SK-N-SH (cell line): ENCODE measurements at regions not wholly inside any gene's neighbourhood (a gene's known extent, or its start where the extent isn't known, plus 50 kb on each side); places are given as distances from the start of the nearest gene placed in this dataset.

ENCODE experiments used
- CTCF ChIA-PET: fragments of 300-600, 350-600 bp; formaldehyde crosslinking; extraction: SDS; loops from one replicate; lab custom pipeline; 2021; lab: Yijun Ruan, JAX
- POLR2A ChIA-PET: fragments of 350-600 bp; sonication (Branson Sonifier 250); formaldehyde crosslinking; extraction: SDS; loops from one replicate; lab custom pipeline; 2020; ENCODE audit warnings: antibody characterized with exemption, inconsistent platforms; lab: Yijun Ruan, JAX
- DNase-seq: peaks from one replicate; pipeline ENCODE4 v3.0.0; 2012
- H2AFZ ChIP-seq: fragments of 200-600 bp; sonication (generic); 2 replicates; pipeline ENCODE4 v1.8.1; 2016; ENCODE audit warnings: antibody characterized with exemption, mild to moderate bottlenecking, low read depth
- H3F3A ChIP-seq: fragments of 200-600 bp; sonication (generic); replicated peaks from 2 replicates; pipeline ENCODE3; 2016; ENCODE audit warnings: antibody characterized with exemption, mild to moderate bottlenecking; ENCODE audit not compliant: insufficient read depth
- H3K27ac ChIP-seq, 2 experiments: fragments of 200-500 bp in 1 of 2; fragments of 200-600 bp in 1 of 2; sonication (Bioruptor generic) in 1 of 2; sonication (generic), shearing (Covaris generic) in 1 of 2; 2 replicates each; pipeline versions ENCODE4 v1.5.1 to v1.6.1; 2014 to 2016; ENCODE audit warnings: low read depth in 2 of 2, inconsistent platforms in 1 of 2, low read length in 1 of 2, mild to moderate bottlenecking in 1 of 2, mixed read lengths in 1 of 2
- H3K27me3 ChIP-seq: fragments of 200-600 bp; sonication (generic), shearing (Covaris generic); 2 replicates; pipeline ENCODE4 v1.6.1; 2016; ENCODE audit warnings: mixed run types; ENCODE audit not compliant: insufficient read depth
- H3K36me3 ChIP-seq, 2 experiments: fragments of 200-500 bp in 1 of 2; fragments of 200-600 bp in 1 of 2; sonication (Bioruptor generic) in 1 of 2; sonication (generic) in 1 of 2; replicated peaks in 1 of 2; 2 replicates each; pipeline versions ENCODE3 to v1.5.1; 2014 to 2016; ENCODE audit warnings: low read length in 1 of 2, mild to moderate bottlenecking in 1 of 2; ENCODE audit not compliant: insufficient read depth in 2 of 2, control insufficient read depth in 1 of 2
- H3K4me1 ChIP-seq, 2 experiments: fragments of 200-500 bp in 1 of 2; fragments of 200-600 bp in 1 of 2; sonication (Bioruptor generic) in 1 of 2; sonication (generic), shearing (Covaris generic) in 1 of 2; 2 replicates each; pipeline versions ENCODE4 v1.5.1 to v1.6.1; 2014 to 2016; ENCODE audit warnings: low read depth in 1 of 2, low read length in 1 of 2, mixed run types in 1 of 2; ENCODE audit not compliant: insufficient read depth in 2 of 2, control insufficient read depth in 1 of 2
- H3K4me2 ChIP-seq: fragments of 200-600 bp; sonication (generic), shearing (Covaris generic); 2 replicates; pipeline ENCODE4 v1.6.1; 2017; ENCODE audit warnings: mixed run types
- H3K4me3 ChIP-seq, 2 experiments: fragments of 200-500 bp in 1 of 2; fragments of 200-600 bp in 1 of 2; sonication (Bioruptor generic) in 1 of 2; sonication (generic), shearing (Covaris generic) in 1 of 2; 2 replicates each; pipeline versions ENCODE4 v1.5.1 to v1.8.1; 2014 to 2016; ENCODE audit warnings: low read depth in 2 of 2, inconsistent platforms in 1 of 2, low read length in 1 of 2, mild to moderate bottlenecking in 1 of 2, mixed read lengths in 1 of 2, moderate library complexity in 1 of 2
- H3K79me2 ChIP-seq: fragments of 200-600 bp; sonication (generic); 2 replicates; pipeline ENCODE4 v1.8.1; 2017; ENCODE audit warnings: mild to moderate bottlenecking; ENCODE audit not compliant: insufficient read depth
- H3K9ac ChIP-seq: fragments of 200-600 bp; sonication (generic); 2 replicates; pipeline ENCODE4 v1.6.1; 2017; ENCODE audit warnings: mixed run types
- H3K9me2 ChIP-seq: fragments of 200-600 bp; sonication (generic); 2 replicates; pipeline ENCODE4 v1.6.1; 2017; ENCODE audit warnings: mixed run types
- H3K9me3 ChIP-seq: fragments of 200-600 bp; sonication (generic); 2 replicates; pipeline ENCODE4 v1.6.1; 2017; ENCODE audit warnings: mixed run types, mild to moderate bottlenecking, moderate library complexity
- H4K20me1 ChIP-seq: fragments of 200-600 bp; sonication (generic); 2 replicates; pipeline ENCODE4 v1.6.1; 2017; ENCODE audit warnings: mild to moderate bottlenecking, mixed run types; ENCODE audit not compliant: insufficient read depth
- ELF1 ChIP-seq: IDR thresholded peaks from 2 replicates; pipeline ENCODE4 v1.4.0; 2012
- EP300 ChIP-seq, 2 experiments: IDR thresholded peaks; 2 replicates each; pipeline versions ENCODE4 v1.4.0 to v1.6.1; 2012; ENCODE audit warnings: borderline replicate concordance in 1 of 2, low read depth in 1 of 2, low read length in 1 of 2
- EZH2phosphoT487 ChIP-seq: fragments of 200-600 bp; sonication (generic); IDR thresholded peaks from 2 replicates; pipeline ENCODE4 v1.6.1; 2017; ENCODE audit warnings: low read depth, mixed run types, mild to moderate bottlenecking, antibody characterized with exemption, moderate library complexity, borderline replicate concordance
- GABPA ChIP-seq: IDR thresholded peaks from 2 replicates; pipeline ENCODE4 v1.4.0; 2012; ENCODE audit warnings: low read depth, mild to moderate bottlenecking
- GATA2 ChIP-seq: sonication (generic); formaldehyde crosslinking; IDR thresholded peaks from 2 replicates; pipeline ENCODE4 v1.5.0; 2020; ENCODE audit warnings: mild to moderate bottlenecking, missing genetic modification reagents
- NRF1 ChIP-seq: IDR thresholded peaks from 2 replicates; pipeline ENCODE4 v1.6.1; 2012; ENCODE audit warnings: low read depth, mild to moderate bottlenecking, low read length
- RCOR1 ChIP-seq: fragments of 150-350 bp; IDR thresholded peaks from 2 replicates; pipeline ENCODE4 v1.6.1; 2017; ENCODE audit warnings: antibody characterized with exemption, low read length
- RFX5 ChIP-seq: IDR thresholded peaks from 2 replicates; pipeline ENCODE4 v1.6.1; 2012; ENCODE audit warnings: mild to moderate bottlenecking, improper control_type of control experiment, low read length
- TAF1 ChIP-seq: IDR thresholded peaks from 2 replicates; pipeline ENCODE4 v1.6.1; 2012; ENCODE audit warnings: low read depth, mild to moderate bottlenecking, low read length, moderate library complexity, borderline replicate concordance
- TCF12 ChIP-seq: IDR thresholded peaks from 2 replicates; pipeline ENCODE4 v1.4.0; 2012
- YY1 ChIP-seq: IDR thresholded peaks from 2 replicates; pipeline ENCODE4 v1.4.0; 2012; ENCODE audit warnings: low read depth, mild to moderate bottlenecking
- WGBS: methylation state at CpG from one replicate; pipeline ENCODE4 v1.1.6; 2017; ENCODE audit warnings: low lambda C conversion rate; 5-methylcytosine and 5-hydroxymethylcytosine counted together
- TF ChIP-seq, protein P1 (sequence below): IDR thresholded peaks from 2 replicates; pipeline ENCODE4 v1.4.0; 2012; ENCODE audit warnings: low read depth, borderline replicate concordance
- TF ChIP-seq, protein P2 (sequence below): IDR thresholded peaks from 2 replicates; pipeline ENCODE4; 2012

DNA sequence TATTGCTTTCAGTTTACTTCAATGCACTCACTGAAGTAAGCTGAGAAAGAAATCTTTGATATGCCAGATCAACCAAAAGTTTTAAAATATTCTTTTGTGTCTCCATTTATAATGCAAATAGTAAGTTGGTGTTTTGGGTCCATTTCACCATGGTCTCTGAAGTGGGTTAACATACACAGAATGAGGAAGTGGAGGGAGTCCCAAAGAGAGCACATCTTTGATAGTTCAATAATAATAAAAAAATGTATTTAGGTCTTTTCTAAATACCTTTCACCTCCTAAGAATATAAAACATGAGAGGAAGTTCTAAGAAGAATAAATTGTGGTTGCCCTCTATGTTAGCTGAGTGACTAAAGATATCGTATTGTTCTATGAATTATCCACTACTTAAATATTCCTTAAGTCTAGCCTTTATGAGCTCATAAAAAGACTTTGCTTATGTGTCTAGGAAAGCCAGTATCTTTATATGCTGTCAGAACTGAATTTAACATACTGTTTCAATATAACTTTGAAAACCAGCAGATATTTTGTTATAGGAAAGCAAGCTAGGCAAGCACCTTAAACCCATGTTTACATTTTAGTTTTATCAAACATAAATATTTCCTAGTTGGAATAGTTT lies 148.7 kb upstream of the ZEB2 start:
- Histone ChIP-seq H3K27ac (no peak overlapping the region), H2AFZ (no peak overlapping the region), H3K9me3 (no peaks in the 10 kb centered on the region), H3K27me3 (no peaks in the 10 kb centered on the region), H4K20me1 (no peaks in the 10 kb centered on the region), H3F3A (no peaks in the 10 kb centered on the region), H3K4me1 (no peaks in the 10 kb centered on the region)
- CTCF ChIA-PET = no interaction called here
- DNase-seq = no peak
- TF ChIP-seq TAF1 = no peak
- no peak for TF ChIP-seq RCOR1
- no peak for TF ChIP-seq GATA2 (CRISPR knock-in tag)
- TF ChIP-seq ELF1 = no peak
- no peak for TF ChIP-seq GABPA
- TF ChIP-seq, protein P1, sequence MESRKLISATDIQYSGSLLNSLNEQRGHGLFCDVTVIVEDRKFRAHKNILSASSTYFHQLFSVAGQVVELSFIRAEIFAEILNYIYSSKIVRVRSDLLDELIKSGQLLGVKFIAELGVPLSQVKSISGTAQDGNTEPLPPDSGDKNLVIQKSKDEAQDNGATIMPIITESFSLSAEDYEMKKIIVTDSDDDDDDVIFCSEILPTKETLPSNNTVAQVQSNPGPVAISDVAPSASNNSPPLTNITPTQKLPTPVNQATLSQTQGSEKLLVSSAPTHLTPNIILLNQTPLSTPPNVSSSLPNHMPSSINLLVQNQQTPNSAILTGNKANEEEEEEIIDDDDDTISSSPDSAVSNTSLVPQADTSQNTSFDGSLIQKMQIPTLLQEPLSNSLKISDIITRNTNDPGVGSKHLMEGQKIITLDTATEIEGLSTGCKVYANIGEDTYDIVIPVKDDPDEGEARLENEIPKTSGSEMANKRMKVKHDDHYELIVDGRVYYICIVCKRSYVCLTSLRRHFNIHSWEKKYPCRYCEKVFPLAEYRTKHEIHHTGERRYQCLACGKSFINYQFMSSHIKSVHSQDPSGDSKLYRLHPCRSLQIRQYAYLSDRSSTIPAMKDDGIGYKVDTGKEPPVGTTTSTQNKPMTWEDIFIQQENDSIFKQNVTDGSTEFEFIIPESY = no peak
- TF ChIP-seq RFX5 = no peak
- TF ChIP-seq NRF1 = no peak
- TF ChIP-seq TCF12 = no peak
- no peak for TF ChIP-seq YY1
- no peak for TF ChIP-seq EP300 (IDR thresholded peaks at IDR 0.05; ENCODE audit: borderline replicate concordance in 1 of 2, low read depth in 1 of 2, low read length in 1 of 2)
- TF ChIP-seq EZH2phosphoT487 = no peak
- TF ChIP-seq, all 33 proteins: peak for 0
- POLR2A ChIA-PET = no interaction called here
- H3K36me3 ChIP-seq = no peaks in the 10 kb centered on the region
- H3K9ac ChIP-seq = no peak overlapping the region
- no peaks in the 10 kb centered on the region for H3K9me2 ChIP-seq
- no peaks in the 10 kb centered on the region for H3K79me2 ChIP-seq
- H3K4me3 ChIP-seq = no peak overlapping the region
- no peak overlapping the region for H3K4me2 ChIP-seq
- WGBS = 95% methylated on average over 1 of the region's 1 CpG

DNA sequence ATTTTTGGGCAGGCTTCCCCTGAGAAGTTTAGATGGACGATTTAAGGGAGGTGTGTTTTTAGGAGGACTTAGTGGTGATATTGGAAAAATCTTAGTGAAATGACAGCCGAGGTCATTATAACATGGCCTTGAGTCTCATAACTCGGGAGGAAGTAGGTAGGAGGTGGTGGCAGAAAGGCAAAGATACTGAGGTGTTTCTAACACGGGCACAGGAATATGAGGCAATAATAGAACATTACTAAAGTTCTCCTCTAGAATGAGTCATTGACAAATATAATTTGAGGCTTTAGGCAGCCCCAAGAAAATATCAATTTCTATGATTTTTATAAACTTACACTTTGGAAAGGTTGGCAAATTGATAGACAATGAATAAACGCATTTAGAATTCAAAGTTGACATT lies 146.1 kb upstream of the ZEB2 start:
- TF ChIP-seq, protein P2, sequence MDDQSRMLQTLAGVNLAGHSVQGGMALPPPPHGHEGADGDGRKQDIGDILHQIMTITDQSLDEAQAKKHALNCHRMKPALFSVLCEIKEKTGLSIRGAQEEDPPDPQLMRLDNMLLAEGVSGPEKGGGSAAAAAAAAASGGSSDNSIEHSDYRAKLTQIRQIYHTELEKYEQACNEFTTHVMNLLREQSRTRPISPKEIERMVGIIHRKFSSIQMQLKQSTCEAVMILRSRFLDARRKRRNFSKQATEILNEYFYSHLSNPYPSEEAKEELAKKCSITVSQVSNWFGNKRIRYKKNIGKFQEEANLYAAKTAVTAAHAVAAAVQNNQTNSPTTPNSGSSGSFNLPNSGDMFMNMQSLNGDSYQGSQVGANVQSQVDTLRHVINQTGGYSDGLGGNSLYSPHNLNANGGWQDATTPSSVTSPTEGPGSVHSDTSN = no peak
- TF ChIP-seq GABPA (no peak), ELF1 (no peak)
- TF ChIP-seq, protein P1 = no peak
- H3K9me3 ChIP-seq = no peaks in the 10 kb centered on the region
- no peak overlapping the region for H3K27ac ChIP-seq
- no peaks in the 10 kb centered on the region for H4K20me1 ChIP-seq
- no peaks in the 10 kb centered on the region for H3K4me1 ChIP-seq
- H3K9ac ChIP-seq = no peak overlapping the region
- H3K27me3 ChIP-seq = no peaks in the 10 kb centered on the region
- 82% methylated on average over 5 of the region's 5 CpGs for WGBS
- no peak overlapping the region for H2AFZ ChIP-seq
- no peak for DNase-seq
- H3K9me2 ChIP-seq = no peaks in the 10 kb centered on the region
- no peak overlapping the region for H3K4me2 ChIP-seq
- POLR2A ChIA-PET = no interaction called here
- H3K4me3 ChIP-seq = no peak overlapping the region
- H3K36me3 ChIP-seq = no peaks in the 10 kb centered on the region
- CTCF ChIA-PET = interaction anchor here (1.5 kb wide), 1 partner anchor 15 kb away, joined by 3 read pairs; no protein-coding TSS in a partner anchor
- H3K79me2 ChIP-seq = no peaks in the 10 kb centered on the region
- no peaks in the 10 kb centered on the region for H3F3A ChIP-seq
